IMR-90 (cell line): ENCODE measurements at regions not wholly inside any gene's neighbourhood (a gene's known extent, or its start where the extent isn't known, plus 50 kb on each side); places are given as distances from the start of the nearest gene placed in this dataset.

Source experiments
- ATAC-seq: fragments of 200-7000 bp; cut with Tn5 transposase; 2 replicates; pipeline ENCODE4 v1.9.1; 2020; ENCODE audit warnings: low read depth, mild to moderate bottlenecking, moderate library complexity
- BruUV-seq: library from RNA; stranded (reverse); fragments of 400-500 nt; replicated peaks from 2 replicates; lab custom pipeline; 2021; lab: Mats Ljungman, UMichigan
- CTCF ChIA-PET: fragments of 300-600 bp; formaldehyde crosslinking; extraction: SDS; loops from one replicate; lab custom pipeline; 2021; ENCODE audit warnings: antibody characterized with exemption; lab: Yijun Ruan, JAX
- POLR2A ChIA-PET: fragments of 300-600 bp; sonication (Branson Sonifier 250); formaldehyde crosslinking; loops from one replicate; lab custom pipeline; 2022; ENCODE audit warnings: antibody characterized with exemption; ENCODE audit not compliant: unreplicated experiment; lab: Charles Lee
- DNase-seq: peaks from one replicate; pipeline ENCODE4 v3.0.0; 2013
- H2AFZ ChIP-seq: replicated peaks from 2 replicates; pipeline ENCODE3; 2013; ENCODE audit warnings: low read length, mild to moderate bottlenecking; ENCODE audit not compliant: poor library complexity
- H2AK5ac ChIP-seq: 2 replicates; pipeline ENCODE4 v1.6.1; 2013; ENCODE audit warnings: low read depth, low read length, inconsistent platforms
- H2AK9ac ChIP-seq: replicated peaks from 2 replicates; pipeline ENCODE3; 2013; ENCODE audit warnings: mild to moderate bottlenecking, low read depth, low read length, moderate library complexity; ENCODE audit not compliant: poor library complexity
- H2BK120ac ChIP-seq: 2 replicates; pipeline ENCODE4 v1.6.1; 2013; ENCODE audit warnings: low read depth, low read length, inconsistent platforms
- H2BK15ac ChIP-seq: 3 replicates; pipeline ENCODE4 v1.6.1; 2013; ENCODE audit warnings: low read depth, low read length, inconsistent platforms
- H2BK20ac ChIP-seq: 2 replicates; pipeline ENCODE4 v1.6.1; 2013; ENCODE audit warnings: low read depth, mild to moderate bottlenecking, inconsistent platforms, low read length, moderate library complexity
- H2BK5ac ChIP-seq: 2 replicates; pipeline ENCODE4 v1.6.1; 2013; ENCODE audit warnings: mild to moderate bottlenecking, low read depth, low read length, inconsistent platforms; ENCODE audit not compliant: poor library complexity, severe bottlenecking
- H3K14ac ChIP-seq: replicated peaks from 2 replicates; pipeline ENCODE4 v1.6.1; 2013; ENCODE audit warnings: low read depth, low read length, inconsistent platforms
- H3K18ac ChIP-seq: 2 replicates; pipeline ENCODE4 v1.6.1; 2013; ENCODE audit warnings: low read depth, low read length, control low read depth
- H3K23ac ChIP-seq: 2 replicates; pipeline ENCODE4 v1.6.1; 2013; ENCODE audit warnings: low read depth, low read length, inconsistent platforms
- H3K27ac ChIP-seq: 2 replicates; pipeline ENCODE4 v1.5.1; 2013; ENCODE audit warnings: mild to moderate bottlenecking, control low read depth, low read length; ENCODE audit not compliant: insufficient read depth
- H3K27me3 ChIP-seq: 2 replicates; pipeline ENCODE4 v1.6.1; 2013; ENCODE audit warnings: low read length; ENCODE audit not compliant: control insufficient read depth, insufficient read depth
- H3K36me3 ChIP-seq: 2 replicates; pipeline ENCODE4 v1.6.1; 2013; ENCODE audit warnings: low read length, mixed read lengths; ENCODE audit not compliant: control insufficient read depth, insufficient read depth
- H3K4ac ChIP-seq: 2 replicates; pipeline ENCODE4 v1.6.1; 2013; ENCODE audit warnings: low read depth, low read length, inconsistent platforms
- H3K4me1 ChIP-seq: 2 replicates; pipeline ENCODE4 v1.6.1; 2013; ENCODE audit warnings: low read length, mixed read lengths; ENCODE audit not compliant: control insufficient read depth, insufficient read depth
- H3K4me2 ChIP-seq: 2 replicates; pipeline ENCODE4 v1.6.1; 2013; ENCODE audit warnings: low read depth, mild to moderate bottlenecking, control low read depth, low read length, moderate library complexity
- H3K4me3 ChIP-seq: 2 replicates; pipeline ENCODE4 v1.5.1; 2013; ENCODE audit warnings: low read depth, mild to moderate bottlenecking, control low read depth, low read length, moderate library complexity; ENCODE audit not compliant: insufficient read depth
- H3K56ac ChIP-seq: 2 replicates; pipeline ENCODE4 v1.6.1; 2013; ENCODE audit warnings: low read length, inconsistent platforms; ENCODE audit not compliant: insufficient read depth; ENCODE audit errors: extremely low read depth
- H3K79me1 ChIP-seq, 2 experiments: 2 replicates each; pipeline ENCODE4 v1.6.1; 2013; ENCODE audit warnings: low read length in 2 of 2, inconsistent platforms in 1 of 2, low read depth in 1 of 2
- H3K9ac ChIP-seq: 2 replicates; pipeline ENCODE4 v1.6.1; 2013; ENCODE audit warnings: low read depth, low read length, control low read depth
- H3K9me1 ChIP-seq: 2 replicates; pipeline ENCODE4 v1.6.1; 2013; ENCODE audit warnings: low read length, inconsistent platforms; ENCODE audit not compliant: insufficient read depth
- H3K9me3 ChIP-seq: 2 replicates; pipeline ENCODE4 v1.6.1; 2013; ENCODE audit warnings: low read length; ENCODE audit not compliant: control insufficient read depth, insufficient read depth
- H4K20me1 ChIP-seq: 2 replicates; pipeline ENCODE4 v1.6.1; 2013; ENCODE audit warnings: low read length, inconsistent platforms; ENCODE audit not compliant: insufficient read depth
- H4K5ac ChIP-seq: 2 replicates; pipeline ENCODE4 v1.6.1; 2013; ENCODE audit warnings: mild to moderate bottlenecking, low read depth, low read length, control low read depth
- H4K8ac ChIP-seq, 2 experiments: 2 replicates each; pipeline ENCODE4 v1.6.1; 2013; ENCODE audit warnings: low read depth in 2 of 2, low read length in 2 of 2, control low read depth in 1 of 2, inconsistent platforms in 1 of 2
- H4K91ac ChIP-seq: 2 replicates; pipeline ENCODE4 v1.6.1; 2013; ENCODE audit warnings: low read depth, low read length, inconsistent platforms; ENCODE audit not compliant: insufficient read depth
- MAFK ChIP-seq: IDR thresholded peaks from 2 replicates; pipeline ENCODE4 v1.6.1; 2012; ENCODE audit warnings: low read depth, low read length, improper control_type of control experiment
- NFE2L2 ChIP-seq: fragments of 150-350 bp; IDR thresholded peaks from 2 replicates; pipeline ENCODE4 v1.6.1; 2016; ENCODE audit warnings: low read depth, mild to moderate bottlenecking, low read length
- RCOR1 ChIP-seq: IDR thresholded peaks from 2 replicates; pipeline ENCODE4 v1.6.1; 2012; ENCODE audit warnings: mild to moderate bottlenecking, low read length, improper control_type of control experiment; ENCODE audit not compliant: insufficient replicate concordance
- WGBS, 2 experiments: methylation state at CpG; one replicate each; pipeline versions ENCODE4 v1.1.5 to v1.1.7; 2013; ENCODE audit warnings: missing lambda C conversion rate in 2 of 2; ENCODE audit not compliant: insufficient read length in 1 of 2; ENCODE audit errors: extremely low coverage in 2 of 2; 5-methylcytosine and 5-hydroxymethylcytosine counted together
- dilution Hi-C: fragments of 300-500 bp; cut with HindIII; formaldehyde crosslinking; loops from one replicate; pipeline ENCODE4 v1.14.3; 2018; ENCODE audit warnings: low sequenced_read_pairs; ENCODE audit not compliant: unreplicated experiment
- in situ Hi-C: fragments of 300-500 bp; cut with MboI; formaldehyde crosslinking; loops from 3 replicates; pipeline ENCODE4 v1.14.3; 2019; ENCODE audit warnings: low sequenced_read_pairs, inconsistent platforms, mixed read lengths
- intact Hi-C: fragments of 100-400 bp; cut with micrococcal nuclease; formaldehyde crosslinking; loops from 2 replicates; pipeline ENCODE4 v1.10.0; 2022

DNA sequence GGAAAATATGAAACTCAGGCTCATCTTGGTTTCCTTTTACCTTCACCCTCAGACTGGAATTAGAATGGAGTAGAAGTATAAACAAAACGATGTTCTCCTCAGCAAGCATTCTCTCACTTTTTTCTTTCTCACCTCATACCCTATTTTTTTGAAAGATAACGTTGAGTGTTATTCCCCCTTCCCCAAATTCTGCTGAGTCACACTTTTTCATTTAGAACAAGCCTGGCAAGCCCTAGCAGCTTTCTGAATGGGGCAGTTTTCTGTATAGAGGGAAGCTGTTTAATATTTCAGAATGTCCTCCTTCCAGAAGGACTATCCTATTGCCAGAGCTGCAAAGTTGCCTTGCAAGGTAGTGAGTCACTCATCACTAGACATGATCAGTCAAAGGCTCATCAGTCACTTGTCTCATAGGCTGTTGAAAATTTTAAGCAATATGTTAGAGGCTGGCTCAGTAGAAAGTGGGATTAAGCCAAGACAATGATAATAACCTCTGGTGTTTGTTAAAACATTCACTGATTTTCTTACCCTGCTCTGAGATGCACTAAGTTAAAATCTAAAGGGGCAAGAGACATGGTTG is 416.1 kb downstream of the RNF144A start:
- intact Hi-C loops, result no loop called here
- H3K9me3 ChIP-seq, result no peaks in the 10 kb centered on the region; the same call in 1 of the 2 replicates
- no peak for ATAC-seq
- H2BK20ac ChIP-seq, result no peak overlapping the region
- H3K27me3 ChIP-seq, result no peaks in the 10 kb centered on the region
- no peak for DNase-seq
- H4K8ac ChIP-seq, result no peak overlapping the region
- in situ Hi-C loops, result no loop called here
- no peaks in the 10 kb centered on the region for H3K9me1 ChIP-seq
- no peak overlapping the region for H2AFZ ChIP-seq
- no peaks in the 10 kb centered on the region for H3K79me1 ChIP-seq
- H3K56ac ChIP-seq, result no peak overlapping the region
- no peak overlapping the region for H3K4me2 ChIP-seq
- no peak overlapping the region for H3K9ac ChIP-seq
- H3K4me1 ChIP-seq, result no peaks in the 10 kb centered on the region
- dilution Hi-C loops, result no loop called here
- no peak overlapping the region for H2BK120ac ChIP-seq
- H4K20me1 ChIP-seq, result no peaks in the 10 kb centered on the region
- no peak overlapping the region for H4K91ac ChIP-seq
- no peak overlapping the region for H3K4me3 ChIP-seq
- ChIA-PET POLR2A (no interaction called here), CTCF (interaction anchor here (1.1 kb wide), 1 partner anchor 13 kb away, joined by 6 read pairs; no protein-coding TSS in a partner anchor)
- H3K4ac ChIP-seq, result no peak overlapping the region
- TF ChIP-seq RCOR1 (no peak), NFE2L2 (peak; percentile 77), MAFK (peak; percentile 71)
- no peak overlapping the region for H2BK5ac ChIP-seq
- no peak overlapping the region for H2AK5ac ChIP-seq
- H3K36me3 ChIP-seq, result no peaks in the 10 kb centered on the region
- WGBS, 2 experiments, result no CpG with 5 or more reads among the region's 2 CpGs
- no peak overlapping the region for H3K23ac ChIP-seq
- no peak overlapping the region for H3K18ac ChIP-seq
- no peak overlapping the region for H4K5ac ChIP-seq
- H2BK15ac ChIP-seq, result no peak overlapping the region
- no peak overlapping the region for H2AK9ac ChIP-seq
- no TSS peak for BruUV-seq
- H3K14ac ChIP-seq, result no peak overlapping the region
- no peak overlapping the region for H3K27ac ChIP-seq
